Small intestine (tissue), 7 donors: ENCODE measurements at regions not wholly inside any gene's neighbourhood (a gene's known extent, or its start where the extent isn't known, plus 50 kb on each side); places are given as distances from the start of the nearest gene placed in this dataset.

Source experiments
- DNase-seq, 2 donors: peaks; one replicate each; pipeline versions ENCODE4 v3.0.0 to v3.0.0-alpha.2; 2013
- FAIRE-seq: peaks from 2 replicates; lab custom pipeline; 2012; peaks lifted over from hg19 to GRCh38; lab: Jason Lieb, UNC
- H3K27ac ChIP-seq, 3 donors: one replicate each; pipeline ENCODE4 v1.5.1; 2013; ENCODE audit warnings: low read length in 2 of 3, mild to moderate bottlenecking in 2 of 3, control low read depth in 1 of 3, inconsistent platforms in 1 of 3, low read depth in 1 of 3, moderate library complexity in 1 of 3
- H3K27me3 ChIP-seq, 3 donors: one replicate each; pipeline ENCODE4 v1.6.1; 2013; ENCODE audit warnings: low read length in 3 of 3, inconsistent platforms in 1 of 3; ENCODE audit not compliant: control insufficient read depth in 3 of 3, insufficient read depth in 3 of 3
- H3K36me3 ChIP-seq, 3 donors: one replicate each; pipeline ENCODE4 v1.6.1; 2013; ENCODE audit warnings: low read length in 3 of 3, inconsistent platforms in 1 of 3, low read depth in 1 of 3, mild to moderate bottlenecking in 1 of 3, moderate library complexity in 1 of 3; ENCODE audit not compliant: control insufficient read depth in 3 of 3, insufficient read depth in 2 of 3
- H3K4me1 ChIP-seq, 3 donors: one replicate each; pipeline ENCODE4 v1.6.1; 2013; ENCODE audit warnings: low read length in 2 of 3, inconsistent platforms in 1 of 3, low read depth in 1 of 3, mild to moderate bottlenecking in 1 of 3, moderate library complexity in 1 of 3; ENCODE audit not compliant: control insufficient read depth in 3 of 3, insufficient read depth in 2 of 3
- H3K4me3 ChIP-seq, 3 donors: one replicate each; pipeline ENCODE4 v1.5.1; 2013; ENCODE audit warnings: low read length in 3 of 3, control low read depth in 1 of 3, inconsistent platforms in 1 of 3, low read depth in 1 of 3, mild to moderate bottlenecking in 1 of 3, moderate library complexity in 1 of 3
- H3K9me3 ChIP-seq, 2 donors: one replicate each; pipeline ENCODE4 v1.6.1; 2013; ENCODE audit warnings: low read depth in 1 of 2, low read length in 1 of 2; ENCODE audit not compliant: control insufficient read depth in 2 of 2, insufficient read depth in 1 of 2
- WGBS, 3 donors: extraction: QIAGEN DNeasy Blood & Tissue Kit; methylation state at CpG; one replicate each; pipeline ENCODE4 v1.1.7; 2013; 5-methylcytosine and 5-hydroxymethylcytosine counted together
- donor health status: healthy with polysubstance abuse.
- donor health status: control.
- donor health status: control.
- donor health status: Bipolar disorder and iron deficiency.
- donor health status: healthy.

DNA sequence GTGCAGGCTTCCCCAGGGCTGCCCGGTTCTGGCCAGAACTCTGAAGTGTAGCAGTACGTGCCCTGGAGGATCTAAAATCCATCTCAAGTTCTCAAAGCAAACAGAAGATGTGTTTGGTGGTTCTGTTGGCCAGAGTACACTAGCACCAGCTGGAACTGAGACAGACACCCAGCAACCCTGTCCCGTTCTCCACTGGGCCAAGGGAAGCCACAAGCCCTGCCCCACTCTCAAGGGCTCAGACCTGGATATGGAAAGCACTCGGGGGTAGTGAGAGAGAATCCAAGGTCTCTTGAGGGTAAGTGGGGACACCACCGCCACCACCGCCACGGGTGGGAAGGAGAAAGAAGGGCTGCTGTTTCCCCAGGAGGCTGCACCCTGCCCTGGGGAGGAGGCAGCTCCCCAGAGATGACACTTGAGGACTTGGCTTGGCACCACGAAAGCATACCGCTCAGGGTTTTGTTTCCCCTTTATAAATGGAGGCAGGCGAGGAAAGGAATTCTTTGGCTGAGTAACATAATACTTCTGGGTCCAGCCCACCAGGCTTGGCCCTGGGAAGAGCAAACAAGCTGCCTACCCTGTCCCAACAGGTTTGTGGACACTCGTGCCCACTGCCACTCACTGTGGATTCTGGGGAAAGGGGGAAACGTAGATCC, 56.1 kb upstream of the POU2AF1 start:
- Histone ChIP-seq H3K36me3 (no peaks in the 10 kb centered on the region), H3K9me3 (no peaks in the 10 kb centered on the region), H3K27ac (no peak overlapping the region), H3K4me3 (no peak overlapping the region), H3K27me3 (peaks cover 0 to 2% (median 0%) of the 10 kb centered on the region in 3 donors), H3K4me1 (peaks cover 0 to 7% (median 0%) of the 10 kb centered on the region in 3 donors)
- DNase-seq (no peak), FAIRE-seq (no peak)
- 79 to 89% (median 83%) methylated on average over 12 of the region's 12 CpGs for WGBS, 3 donors

DNA sequence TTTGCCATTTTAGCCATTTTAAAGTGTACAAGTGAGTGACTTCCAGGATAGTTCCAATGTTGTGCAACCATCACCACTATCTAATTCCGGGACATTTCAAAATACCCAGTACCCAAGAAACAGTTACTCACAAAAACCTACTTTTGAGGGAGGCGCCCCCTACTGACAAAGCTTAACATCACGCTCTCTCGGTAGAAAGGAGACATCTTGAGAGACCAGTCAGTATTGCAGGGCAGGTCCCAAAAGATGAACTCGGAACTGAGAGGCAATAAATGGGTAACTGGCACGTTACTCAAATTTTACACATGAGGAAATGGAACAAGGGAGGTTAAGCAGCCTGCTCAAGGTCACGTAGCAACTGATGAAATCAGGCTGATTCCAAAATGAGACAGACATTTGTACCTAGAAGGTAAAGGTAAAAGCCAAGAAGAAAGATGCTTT, 50.0 kb upstream of the POU2AF1 start:
- DNase-seq (peak; percentile 54 to 76), FAIRE-seq (no peak)
- Histone ChIP-seq H3K4me3 (no peak overlapping the region), H3K9me3 (no peaks in the 10 kb centered on the region), H3K27ac (no peak overlapping the region), H3K27me3 (no peaks in the 10 kb centered on the region), H3K4me1 (no peaks in the 10 kb centered on the region), H3K36me3 (no peaks in the 10 kb centered on the region)
- 6 to 36% (median 13%) methylated on average over 7 of the region's 7 CpGs for WGBS, 3 donors
